Calu3 (cell line): ENCODE measurements at regions not wholly inside any gene's neighbourhood (a gene's known extent, or its start where the extent isn't known, plus 50 kb on each side); places are given as distances from the start of the nearest gene placed in this dataset.

Experiments
- BruUV-seq: library from RNA; stranded (reverse); fragments of 400-500 nt; replicated peaks from 2 replicates; lab custom pipeline; 2021; lab: Mats Ljungman, UMichigan
- CTCF ChIA-PET: fragments of 300-600 bp; sonication (Branson Sonifier 250); formaldehyde crosslinking; loops from one replicate; lab custom pipeline; 2022; ENCODE audit warnings: antibody characterized with exemption; lab: Charles Lee
- DNase-seq: peaks from one replicate; pipeline ENCODE4 v3.0.0; 2022
- H3K27ac Mint-ChIP-seq: one replicate; pipeline ENCODE4 v1.8.0; 2022; ENCODE audit warnings: mixed read lengths; ENCODE audit not compliant: unreplicated experiment
- H3K27me3 Mint-ChIP-seq: one replicate; pipeline ENCODE4 v1.8.0; 2022; ENCODE audit warnings: mixed read lengths; ENCODE audit not compliant: unreplicated experiment
- H3K36me3 Mint-ChIP-seq: one replicate; pipeline ENCODE4 v1.8.0; 2022; ENCODE audit warnings: mild to moderate bottlenecking, moderate library complexity, mixed read lengths; ENCODE audit not compliant: insufficient read depth, unreplicated experiment
- H3K4me1 Mint-ChIP-seq: one replicate; pipeline ENCODE4 v1.8.0; 2022; ENCODE audit warnings: mild to moderate bottlenecking, low read depth, mixed read lengths; ENCODE audit not compliant: unreplicated experiment
- H3K4me3 Mint-ChIP-seq: one replicate; pipeline ENCODE4 v1.8.0; 2022; ENCODE audit warnings: mild to moderate bottlenecking, low read depth, moderate library complexity, mixed read lengths; ENCODE audit not compliant: unreplicated experiment
- H3K9me3 Mint-ChIP-seq: one replicate; pipeline ENCODE4 v1.8.0; 2022; ENCODE audit warnings: low read depth, mixed read lengths; ENCODE audit not compliant: unreplicated experiment
- intact Hi-C: fragments of 100-400 bp; cut with micrococcal nuclease; formaldehyde crosslinking; loops from one replicate; pipeline ENCODE4 v1.10.0; 2022; ENCODE audit not compliant: unreplicated experiment
- TF ChIP-seq, protein P1 (sequence below): fragments of 200-600 bp; IDR thresholded peaks from one replicate; pipeline ENCODE4 v1.8.0; 2022; ENCODE audit warnings: antibody characterized with exemption; ENCODE audit not compliant: unreplicated experiment

DNA sequence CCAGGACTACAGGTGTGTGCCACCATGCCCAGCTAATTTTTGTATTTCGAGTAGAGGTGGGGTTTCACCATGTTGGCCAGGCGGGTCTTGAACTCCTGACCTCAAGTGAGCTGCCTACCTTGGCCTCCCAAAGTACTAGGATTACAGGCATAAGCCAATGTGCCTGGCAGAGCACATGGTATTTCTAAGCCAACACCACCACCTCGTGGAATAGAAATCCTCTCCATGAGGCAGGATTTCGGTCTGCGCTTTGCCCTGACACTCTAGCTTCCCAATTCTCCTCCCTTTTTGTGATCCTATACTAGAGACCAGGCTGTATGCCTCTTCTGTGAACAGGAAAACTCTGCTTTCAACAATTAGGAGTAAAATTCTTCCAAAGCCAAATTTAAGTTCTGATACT is 372.2 kb downstream of the VGLL3 start:
- no TSS peak for BruUV-seq
- intact Hi-C loops = no loop called here
- no peaks in the 10 kb centered on the region for H3K27me3 Mint-ChIP-seq
- H3K4me3 Mint-ChIP-seq = no peak overlapping the region
- CTCF ChIA-PET = no interaction called here
- H3K4me1 Mint-ChIP-seq = no peaks in the 10 kb centered on the region
- TF ChIP-seq, protein P1, sequence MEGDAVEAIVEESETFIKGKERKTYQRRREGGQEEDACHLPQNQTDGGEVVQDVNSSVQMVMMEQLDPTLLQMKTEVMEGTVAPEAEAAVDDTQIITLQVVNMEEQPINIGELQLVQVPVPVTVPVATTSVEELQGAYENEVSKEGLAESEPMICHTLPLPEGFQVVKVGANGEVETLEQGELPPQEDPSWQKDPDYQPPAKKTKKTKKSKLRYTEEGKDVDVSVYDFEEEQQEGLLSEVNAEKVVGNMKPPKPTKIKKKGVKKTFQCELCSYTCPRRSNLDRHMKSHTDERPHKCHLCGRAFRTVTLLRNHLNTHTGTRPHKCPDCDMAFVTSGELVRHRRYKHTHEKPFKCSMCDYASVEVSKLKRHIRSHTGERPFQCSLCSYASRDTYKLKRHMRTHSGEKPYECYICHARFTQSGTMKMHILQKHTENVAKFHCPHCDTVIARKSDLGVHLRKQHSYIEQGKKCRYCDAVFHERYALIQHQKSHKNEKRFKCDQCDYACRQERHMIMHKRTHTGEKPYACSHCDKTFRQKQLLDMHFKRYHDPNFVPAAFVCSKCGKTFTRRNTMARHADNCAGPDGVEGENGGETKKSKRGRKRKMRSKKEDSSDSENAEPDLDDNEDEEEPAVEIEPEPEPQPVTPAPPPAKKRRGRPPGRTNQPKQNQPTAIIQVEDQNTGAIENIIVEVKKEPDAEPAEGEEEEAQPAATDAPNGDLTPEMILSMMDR = no peak
- no peak for DNase-seq
- no peaks in the 10 kb centered on the region for H3K36me3 Mint-ChIP-seq
- H3K27ac Mint-ChIP-seq = no peak overlapping the region
- H3K9me3 Mint-ChIP-seq = peaks cover 8% of the 10 kb centered on the region

DNA sequence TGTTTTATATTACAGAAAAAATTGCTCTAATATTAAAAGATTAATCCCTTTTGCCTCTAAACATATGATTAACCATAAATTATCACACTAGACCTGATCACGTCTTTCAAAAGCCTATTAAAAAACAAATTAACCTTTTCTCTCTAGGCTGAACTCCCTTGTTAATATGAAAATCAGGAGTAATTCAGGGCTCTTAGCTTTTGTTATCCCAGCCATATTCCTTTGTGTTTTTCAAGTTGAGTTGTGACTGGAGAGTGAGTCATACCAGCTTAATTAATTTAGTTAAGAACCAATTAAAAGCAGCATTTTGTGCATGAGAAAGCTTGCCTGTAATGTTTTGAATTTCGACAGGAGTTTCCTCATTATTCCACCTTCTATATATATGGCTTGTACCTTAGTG is 385.8 kb downstream of the VGLL3 start:
- no peak overlapping the region for H3K4me3 Mint-ChIP-seq
- H3K4me1 Mint-ChIP-seq = no peaks in the 10 kb centered on the region
- intact Hi-C loops = no loop called here
- BruUV-seq = no TSS peak
- H3K36me3 Mint-ChIP-seq = no peaks in the 10 kb centered on the region
- CTCF ChIA-PET = no interaction called here
- no peak overlapping the region for H3K27ac Mint-ChIP-seq
- H3K27me3 Mint-ChIP-seq = no peaks in the 10 kb centered on the region
- TF ChIP-seq, protein P1 = no peak
- DNase-seq = no peak
- H3K9me3 Mint-ChIP-seq = peaks cover 2% of the 10 kb centered on the region

DNA sequence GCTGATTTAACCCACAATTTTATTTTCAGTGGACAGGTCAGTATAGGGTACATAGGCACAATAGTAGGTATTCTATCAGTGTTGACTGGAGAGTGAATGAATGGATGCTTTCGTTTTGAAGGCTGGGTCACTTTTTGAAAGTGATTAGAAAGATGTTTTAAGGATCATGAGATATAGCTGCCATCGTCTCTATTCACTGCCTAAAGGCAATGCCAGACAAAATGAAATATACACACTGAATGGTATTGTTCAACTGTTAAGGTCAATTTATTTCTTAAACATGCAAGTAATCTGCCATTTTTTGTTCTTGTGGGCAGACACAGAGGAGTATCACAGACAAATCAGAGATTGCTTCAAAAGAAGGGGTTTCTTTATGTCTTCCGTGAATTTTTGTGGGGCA is 395.3 kb downstream of the VGLL3 start:
- H3K27me3 Mint-ChIP-seq = no peaks in the 10 kb centered on the region
- intact Hi-C loops = no loop called here
- H3K4me1 Mint-ChIP-seq = no peaks in the 10 kb centered on the region
- no peaks in the 10 kb centered on the region for H3K9me3 Mint-ChIP-seq
- no peak overlapping the region for H3K27ac Mint-ChIP-seq
- H3K36me3 Mint-ChIP-seq = no peaks in the 10 kb centered on the region
- BruUV-seq = no TSS peak
- TF ChIP-seq, protein P1 = no peak
- H3K4me3 Mint-ChIP-seq = no peak overlapping the region
- no peak for DNase-seq
- CTCF ChIA-PET = no interaction called here

DNA sequence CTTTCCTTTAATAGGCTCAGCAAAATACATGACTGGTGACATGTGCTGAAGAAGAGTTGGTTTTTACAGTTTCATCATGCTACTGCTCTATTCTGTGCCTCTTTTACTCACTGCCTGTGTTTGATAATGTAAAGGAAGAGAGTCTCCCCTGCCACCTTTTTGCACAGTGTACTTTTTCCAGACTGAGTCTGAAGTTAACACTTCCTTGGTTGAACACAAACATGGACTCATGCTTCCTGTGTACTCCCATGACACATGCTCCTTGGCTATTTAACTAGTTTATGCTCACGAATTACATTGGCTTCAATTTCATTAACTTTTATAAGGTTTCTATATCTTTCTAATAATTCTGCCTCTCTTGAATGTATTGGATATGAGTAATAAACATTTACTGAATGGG is 396.1 kb downstream of the VGLL3 start:
- H3K9me3 Mint-ChIP-seq = no peaks in the 10 kb centered on the region
- intact Hi-C loops = no loop called here
- no peak for DNase-seq
- H3K4me3 Mint-ChIP-seq = no peak overlapping the region
- CTCF ChIA-PET = no interaction called here
- no peak overlapping the region for H3K27ac Mint-ChIP-seq
- no TSS peak for BruUV-seq
- no peaks in the 10 kb centered on the region for H3K27me3 Mint-ChIP-seq
- no peaks in the 10 kb centered on the region for H3K36me3 Mint-ChIP-seq
- TF ChIP-seq, protein P1 = no peak
- H3K4me1 Mint-ChIP-seq = no peaks in the 10 kb centered on the region
